ENCODE measurements at regions not wholly inside any gene's neighbourhood (a gene's known extent, or its start where the extent isn't known, plus 50 kb on each side); places are given as distances from the start of the nearest gene placed in this dataset.

DNA sequence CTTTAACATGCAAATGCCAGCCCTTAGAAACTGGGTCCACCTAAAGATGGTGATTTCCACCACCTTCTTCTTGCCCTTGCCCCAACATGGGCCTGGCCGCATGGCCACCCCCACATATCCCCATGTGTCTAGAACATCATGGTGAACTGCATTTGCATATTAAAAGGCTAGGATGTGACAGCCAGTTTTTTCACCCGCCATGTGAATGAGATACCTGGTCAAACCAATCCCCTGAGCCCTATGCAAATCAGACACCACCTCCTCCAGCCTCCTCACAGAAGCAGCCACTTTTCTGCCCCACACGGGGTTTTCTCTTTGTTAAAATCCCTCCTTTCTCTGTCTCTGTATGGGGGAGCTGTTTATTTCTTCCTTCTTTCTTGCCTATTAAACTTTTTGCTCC, 1322.5 kb downstream of the FSCB start:
- no peak for TF ChIP-seq SP2 (tag by site-specific recombination; IDR thresholded peaks at IDR 0.05)
- TF ChIP-seq, protein P1, sequence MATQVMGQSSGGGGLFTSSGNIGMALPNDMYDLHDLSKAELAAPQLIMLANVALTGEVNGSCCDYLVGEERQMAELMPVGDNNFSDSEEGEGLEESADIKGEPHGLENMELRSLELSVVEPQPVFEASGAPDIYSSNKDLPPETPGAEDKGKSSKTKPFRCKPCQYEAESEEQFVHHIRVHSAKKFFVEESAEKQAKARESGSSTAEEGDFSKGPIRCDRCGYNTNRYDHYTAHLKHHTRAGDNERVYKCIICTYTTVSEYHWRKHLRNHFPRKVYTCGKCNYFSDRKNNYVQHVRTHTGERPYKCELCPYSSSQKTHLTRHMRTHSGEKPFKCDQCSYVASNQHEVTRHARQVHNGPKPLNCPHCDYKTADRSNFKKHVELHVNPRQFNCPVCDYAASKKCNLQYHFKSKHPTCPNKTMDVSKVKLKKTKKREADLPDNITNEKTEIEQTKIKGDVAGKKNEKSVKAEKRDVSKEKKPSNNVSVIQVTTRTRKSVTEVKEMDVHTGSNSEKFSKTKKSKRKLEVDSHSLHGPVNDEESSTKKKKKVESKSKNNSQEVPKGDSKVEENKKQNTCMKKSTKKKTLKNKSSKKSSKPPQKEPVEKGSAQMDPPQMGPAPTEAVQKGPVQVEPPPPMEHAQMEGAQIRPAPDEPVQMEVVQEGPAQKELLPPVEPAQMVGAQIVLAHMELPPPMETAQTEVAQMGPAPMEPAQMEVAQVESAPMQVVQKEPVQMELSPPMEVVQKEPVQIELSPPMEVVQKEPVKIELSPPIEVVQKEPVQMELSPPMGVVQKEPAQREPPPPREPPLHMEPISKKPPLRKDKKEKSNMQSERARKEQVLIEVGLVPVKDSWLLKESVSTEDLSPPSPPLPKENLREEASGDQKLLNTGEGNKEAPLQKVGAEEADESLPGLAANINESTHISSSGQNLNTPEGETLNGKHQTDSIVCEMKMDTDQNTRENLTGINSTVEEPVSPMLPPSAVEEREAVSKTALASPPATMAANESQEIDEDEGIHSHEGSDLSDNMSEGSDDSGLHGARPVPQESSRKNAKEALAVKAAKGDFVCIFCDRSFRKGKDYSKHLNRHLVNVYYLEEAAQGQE (tag by site-specific recombination; IDR thresholded peaks at IDR 0.05): no peak
- TF ChIP-seq BCL11A (tag by site-specific recombination; IDR thresholded peaks at IDR 0.05; ENCODE audit: low read depth): no peak
- no peak for TF ChIP-seq ZBTB7A (tag by site-specific recombination; IDR thresholded peaks at IDR 0.05; ENCODE audit: low read depth)
- TF ChIP-seq, protein P2, sequence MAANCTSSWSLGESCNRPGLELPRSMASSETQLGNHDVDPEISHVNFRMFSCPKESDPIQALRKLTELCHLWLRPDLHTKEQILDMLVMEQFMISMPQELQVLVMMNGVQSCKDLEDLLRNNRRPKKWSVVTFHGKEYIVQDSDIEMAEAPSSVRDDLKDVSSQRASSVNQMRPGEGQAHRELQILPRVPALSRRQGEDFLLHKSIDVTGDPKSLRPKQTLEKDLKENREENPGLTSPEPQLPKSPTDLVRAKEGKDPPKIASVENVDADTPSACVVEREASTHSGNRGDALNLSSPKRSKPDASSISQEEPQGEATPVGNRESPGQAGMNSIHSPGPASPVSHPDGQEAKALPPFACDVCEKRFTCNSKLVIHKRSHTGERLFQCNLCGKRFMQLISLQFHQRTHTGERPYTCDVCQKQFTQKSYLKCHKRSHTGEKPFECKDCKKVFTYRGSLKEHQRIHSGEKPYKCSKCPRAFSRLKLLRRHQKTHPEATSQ (tag by site-specific recombination; IDR thresholded peaks at IDR 0.05): no peak

Data from HEK293 (cell line).